Psoas muscle (tissue), 7 donors: ENCODE measurements at regions not wholly inside any gene's neighbourhood (a gene's known extent, or its start where the extent isn't known, plus 50 kb on each side); places are given as distances from the start of the nearest gene placed in this dataset.

Experiments used
- ATAC-seq, 4 donors: fragments of 200-7000 bp; cut with Tn5 transposase; one replicate each; pipeline ENCODE4 v1.9.1; 2020; ENCODE audit warnings: moderate library complexity in 3 of 4, mild to moderate bottlenecking in 2 of 4
- DNase-seq, 2 donors: peaks; one replicate each; pipeline ENCODE4 v3.0.0-alpha.2; 2020
- H3K27ac ChIP-seq: fragments of 200-600 bp; one replicate; pipeline ENCODE4 v1.8.0; 2022
- H3K27me3 ChIP-seq, 3 donors: fragments of 200-600 bp in 1 of 3; one replicate each; pipeline versions ENCODE4 v1.6.1 to v1.8.0; 2013 to 2022; ENCODE audit warnings: low read length in 2 of 3, mild to moderate bottlenecking in 2 of 3, moderate library complexity in 1 of 3; ENCODE audit not compliant: insufficient read depth in 3 of 3
- H3K36me3 ChIP-seq, 2 donors: fragments of 200-600 bp in 1 of 2; one replicate each; pipeline versions ENCODE4 v1.6.1 to v1.8.0; 2013 to 2022; ENCODE audit warnings: low read depth in 1 of 2, mild to moderate bottlenecking in 1 of 2, moderate library complexity in 1 of 2; ENCODE audit not compliant: insufficient read depth in 1 of 2
- H3K4me1 ChIP-seq: fragments of 200-600 bp; one replicate; pipeline ENCODE4 v1.8.0; 2022
- H3K4me3 ChIP-seq: fragments of 200-600 bp; one replicate; pipeline ENCODE4 v1.8.0; 2022; ENCODE audit warnings: mild to moderate bottlenecking
- H3K9me3 ChIP-seq: fragments of 200-600 bp; one replicate; pipeline ENCODE4 v1.8.0; 2022
- WGBS, 3 donors: extraction: QIAGEN DNeasy Blood & Tissue Kit; methylation state at CpG; one replicate each; pipeline versions ENCODE4 v1.1.6 to v1.1.7; 2013; 5-methylcytosine and 5-hydroxymethylcytosine counted together
- intact Hi-C, 2 donors: fragments of 100-400 bp; cut with DNase I; formaldehyde crosslinking; loops; one replicate each; pipeline versions ENCODE4 v1.11.0 to v1.14.2; 2022
- TF ChIP-seq, protein P1 (sequence below): fragments of 200-600 bp; IDR thresholded peaks from one replicate; pipeline ENCODE4 v1.8.0; 2022; ENCODE audit warnings: antibody characterized with exemption
- donor health status: healthy with polysubstance abuse.
- donor health status: DM: no; HTN: no; CAD: no; lungs with moderate emphysema.
- donor health status: Bipolar disorder and iron deficiency.
- donor health status: healthy.
- donor health status: DM: yes; HTN: yes; CAD: no.
- donor health status: DM: no; HTN: no; CAD: no.
- donor health status: DM: yes; HTN: yes; CAD: no.

DNA sequence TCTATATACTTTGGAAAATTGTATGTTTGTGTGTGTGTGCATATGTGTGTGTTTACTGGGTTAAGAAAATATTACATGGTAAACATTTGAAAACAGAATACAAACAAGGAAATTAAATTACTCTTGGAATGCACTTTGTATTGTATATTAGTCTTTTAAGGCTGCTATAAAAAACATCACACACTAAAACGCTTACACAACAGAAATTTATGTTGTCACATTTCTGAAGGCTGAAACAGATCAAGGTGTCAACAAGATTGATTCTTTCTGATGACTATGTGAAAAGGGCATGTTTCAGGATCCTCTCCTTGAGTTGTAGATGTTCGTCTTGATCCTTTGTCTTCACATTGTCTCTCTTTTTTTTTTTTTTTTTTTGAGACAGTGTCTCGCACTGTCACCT, 149.1 kb upstream of the CNTN5 start:
- WGBS, 3 donors = 86 to 89% (median 86%) methylated on average over 2 to 3 of the region's 3 CpGs

DNA sequence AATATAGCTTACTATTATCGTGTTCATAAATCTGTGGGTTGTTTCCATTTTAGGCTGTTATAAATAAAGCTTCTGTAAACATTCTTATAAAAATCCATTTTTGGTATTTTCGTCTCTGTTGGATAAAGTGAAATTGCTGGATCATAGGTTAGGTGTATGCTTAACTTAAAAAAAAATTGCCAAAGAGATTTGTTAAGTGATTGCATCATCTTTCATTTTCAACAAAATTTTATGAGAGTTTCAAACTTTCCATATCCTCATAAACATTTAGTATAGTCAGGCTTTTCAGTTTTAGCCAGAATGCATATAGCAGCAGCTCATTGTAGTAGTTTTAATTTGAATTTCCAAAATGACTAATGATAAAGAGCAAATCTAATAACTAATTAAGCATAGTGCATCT, 146.7 kb upstream of the CNTN5 start:
- ATAC-seq (no peak), DNase-seq (no peak)
- no peak overlapping the region for H3K4me3 ChIP-seq
- no peaks in the 10 kb centered on the region for H3K27me3 ChIP-seq
- no peaks in the 10 kb centered on the region for H3K9me3 ChIP-seq
- TF ChIP-seq, protein P1, sequence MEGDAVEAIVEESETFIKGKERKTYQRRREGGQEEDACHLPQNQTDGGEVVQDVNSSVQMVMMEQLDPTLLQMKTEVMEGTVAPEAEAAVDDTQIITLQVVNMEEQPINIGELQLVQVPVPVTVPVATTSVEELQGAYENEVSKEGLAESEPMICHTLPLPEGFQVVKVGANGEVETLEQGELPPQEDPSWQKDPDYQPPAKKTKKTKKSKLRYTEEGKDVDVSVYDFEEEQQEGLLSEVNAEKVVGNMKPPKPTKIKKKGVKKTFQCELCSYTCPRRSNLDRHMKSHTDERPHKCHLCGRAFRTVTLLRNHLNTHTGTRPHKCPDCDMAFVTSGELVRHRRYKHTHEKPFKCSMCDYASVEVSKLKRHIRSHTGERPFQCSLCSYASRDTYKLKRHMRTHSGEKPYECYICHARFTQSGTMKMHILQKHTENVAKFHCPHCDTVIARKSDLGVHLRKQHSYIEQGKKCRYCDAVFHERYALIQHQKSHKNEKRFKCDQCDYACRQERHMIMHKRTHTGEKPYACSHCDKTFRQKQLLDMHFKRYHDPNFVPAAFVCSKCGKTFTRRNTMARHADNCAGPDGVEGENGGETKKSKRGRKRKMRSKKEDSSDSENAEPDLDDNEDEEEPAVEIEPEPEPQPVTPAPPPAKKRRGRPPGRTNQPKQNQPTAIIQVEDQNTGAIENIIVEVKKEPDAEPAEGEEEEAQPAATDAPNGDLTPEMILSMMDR = no peak
- intact Hi-C loops = no loop called here
- H3K36me3 ChIP-seq = no peaks in the 10 kb centered on the region
- WGBS, 3 donors = 46 to 84% (median 68%) methylated on average over 2 of the region's 2 CpGs
- H3K27ac ChIP-seq = no peak overlapping the region
- H3K4me1 ChIP-seq = no peaks in the 10 kb centered on the region

More for the DNA sequence above, 149.1 kb upstream of the CNTN5 start:
- TF ChIP-seq, protein P1 = no peak
- no peak for DNase-seq
- intact Hi-C loops = no loop called here
- H3K9me3 ChIP-seq = no peaks in the 10 kb centered on the region
- no peak overlapping the region for H3K27ac ChIP-seq
- H3K36me3 ChIP-seq = no peaks in the 10 kb centered on the region
- no peaks in the 10 kb centered on the region for H3K4me1 ChIP-seq
- no peak overlapping the region for H3K4me3 ChIP-seq
- no peaks in the 10 kb centered on the region for H3K27me3 ChIP-seq
- ATAC-seq = no peak

DNA sequence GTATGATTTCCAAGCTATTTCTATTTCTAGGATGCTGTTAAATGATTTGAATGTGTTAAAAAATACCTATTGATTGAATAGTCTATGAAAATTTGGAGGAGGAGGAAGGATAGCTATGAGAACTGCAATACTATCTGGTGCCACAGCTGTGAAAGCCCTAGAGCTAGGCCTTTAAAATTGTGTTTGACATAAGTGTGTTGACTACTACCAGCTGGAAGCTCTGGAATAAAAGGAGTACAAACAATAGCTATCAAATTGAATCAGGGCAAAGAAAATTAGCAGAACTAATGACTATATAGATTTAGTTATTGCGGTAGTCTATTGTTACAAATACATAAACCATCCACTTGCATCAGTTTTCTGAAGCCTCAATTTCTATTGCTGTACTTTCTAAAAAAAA, 124.8 kb upstream of the CNTN5 start:
- ATAC-seq = no peak
- Histone ChIP-seq H3K4me1 (no peaks in the 10 kb centered on the region), H3K36me3 (no peaks in the 10 kb centered on the region), H3K27me3 (no peaks in the 10 kb centered on the region), H3K4me3 (no peak overlapping the region), H3K27ac (no peak overlapping the region), H3K9me3 (no peaks in the 10 kb centered on the region)
- TF ChIP-seq, protein P1 = no peak
- WGBS, 3 donors = 33 to 39% (median 37%) methylated on average over 1 of the region's 1 CpG
- no peak for DNase-seq
- intact Hi-C loops = no loop called here

DNA sequence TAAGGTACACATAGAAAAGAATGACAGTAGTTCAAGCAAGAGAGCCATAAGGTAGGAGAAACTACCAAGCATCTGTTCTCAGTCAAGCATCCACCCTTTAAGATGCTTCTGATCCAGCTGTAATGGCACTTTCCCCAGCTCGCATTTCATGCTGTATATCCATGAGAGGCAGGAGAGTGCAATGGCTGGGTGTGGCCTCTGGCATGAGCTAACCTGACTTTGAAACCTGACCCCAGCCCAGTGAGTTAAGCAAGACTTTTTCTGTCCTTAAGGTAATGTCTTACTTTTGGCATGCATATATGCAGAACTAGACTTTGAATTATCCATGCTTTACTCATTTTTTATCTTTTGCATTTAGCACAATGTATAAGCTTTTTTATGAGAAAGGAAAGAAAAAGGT, 79.8 kb upstream of the CNTN5 start:
- no peak for ATAC-seq
- WGBS, 3 donors = 42 to 54% (median 44%) methylated on average over 1 of the region's 1 CpG
- no peaks in the 10 kb centered on the region for H3K36me3 ChIP-seq
- intact Hi-C loops = no loop called here
- no peaks in the 10 kb centered on the region for H3K9me3 ChIP-seq
- no peak overlapping the region for H3K27ac ChIP-seq
- H3K4me3 ChIP-seq = no peak overlapping the region
- no peaks in the 10 kb centered on the region for H3K27me3 ChIP-seq
- no peaks in the 10 kb centered on the region for H3K4me1 ChIP-seq
- no peak for DNase-seq
- TF ChIP-seq, protein P1 = no peak

DNA sequence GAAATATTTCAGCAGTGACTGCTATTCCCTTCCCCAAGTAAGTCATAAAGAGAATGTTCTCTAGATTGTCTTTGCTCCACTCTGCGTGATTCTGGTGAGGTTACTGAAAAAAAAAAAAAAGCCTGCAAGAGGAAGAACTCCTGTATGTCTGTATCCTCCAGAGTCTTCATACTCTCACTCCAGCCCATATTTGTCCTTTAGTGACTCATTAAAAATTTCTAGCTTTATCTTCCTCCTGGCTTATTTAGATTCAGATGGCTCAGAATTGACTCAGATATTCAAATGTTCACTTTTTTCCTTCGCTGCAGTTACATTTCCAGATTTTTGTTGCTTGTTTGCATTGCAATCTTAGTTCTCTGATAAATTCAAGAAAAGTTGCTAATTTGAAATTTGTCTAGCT, 76.3 kb upstream of the CNTN5 start:
- Histone ChIP-seq H3K4me3 (no peak overlapping the region), H3K27ac (no peak overlapping the region), H3K27me3 (no peaks in the 10 kb centered on the region), H3K36me3 (no peaks in the 10 kb centered on the region), H3K9me3 (no peaks in the 10 kb centered on the region), H3K4me1 (no peaks in the 10 kb centered on the region)
- ATAC-seq (no peak), DNase-seq (no peak)
- intact Hi-C loops = no loop called here
- WGBS, 3 donors = 77 to 86% (median 85%) methylated on average over 2 of the region's 2 CpGs
- TF ChIP-seq, protein P1 = no peak
